Lower leg skin (tissue), 3 donors: ENCODE measurements at regions not wholly inside any gene's neighbourhood (a gene's known extent, or its start where the extent isn't known, plus 50 kb on each side); places are given as distances from the start of the nearest gene placed in this dataset.

Experiments
- CTCF ChIP-seq, 3 donors: fragments of 450-650 bp; IDR thresholded peaks; one replicate each; pipeline ENCODE4 v1.5.1; 2016; ENCODE audit warnings: antibody characterized with exemption in 3 of 3, mild to moderate bottlenecking in 3 of 3, moderate library complexity in 2 of 3
- POLR2A ChIP-seq, 2 donors: fragments of 450-650 bp; IDR thresholded peaks; one replicate each; pipeline ENCODE4 v1.6.1; 2016 to 2017; ENCODE audit warnings: antibody characterized with exemption in 2 of 2, mild to moderate bottlenecking in 1 of 2, moderate library complexity in 1 of 2

- no peak for TF ChIP-seq CTCF (IDR thresholded peaks at IDR 0.05)
- no peak for TF ChIP-seq POLR2A (IDR thresholded peaks at IDR 0.05)
Measured at GRCh38 chr13:88670509-88670908, 999.3 kb downstream of the SLITRK5 start.
